Liver (tissue), 3 donors: ENCODE measurements at regions not wholly inside any gene's neighbourhood (a gene's known extent, or its start where the extent isn't known, plus 50 kb on each side); places are given as distances from the start of the nearest gene placed in this dataset.

ENCODE experiments used
- ATF3 ChIP-seq: IDR thresholded peaks from 2 replicates; pipeline ENCODE4 v1.6.1; 2016; ENCODE audit warnings: antibody characterized with exemption
- CTCF ChIP-seq: fragments of 150-350 bp; IDR thresholded peaks from 2 replicates; pipeline ENCODE4 v1.5.1; 2017; ENCODE audit warnings: improper control_type of control experiment, low read depth, low read length; ENCODE audit not compliant: missing input control
- GABPA ChIP-seq, 2 donors: IDR thresholded peaks in 1 of 2; conservative IDR thresholded peaks in 1 of 2; 2 replicates each; pipeline ENCODE4 v1.6.1; 2016; ENCODE audit warnings: antibody characterized with exemption in 2 of 2, mild to moderate bottlenecking in 1 of 2, moderate library complexity in 1 of 2
- JUND ChIP-seq, 2 donors: IDR thresholded peaks; 2 replicates each; pipeline ENCODE4 v1.6.1; 2016; ENCODE audit warnings: antibody characterized with exemption in 2 of 2
- MAX ChIP-seq: IDR thresholded peaks from 2 replicates; pipeline ENCODE4 v1.6.1; 2016; ENCODE audit warnings: antibody characterized with exemption
- NR2F2 ChIP-seq: IDR thresholded peaks from 2 replicates; pipeline ENCODE4 v1.6.1; 2016; ENCODE audit warnings: antibody characterized with exemption
- RAD21 ChIP-seq, 2 donors: IDR thresholded peaks; 2 replicates each; pipeline ENCODE4 v1.6.1; 2016; ENCODE audit warnings: antibody characterized with exemption in 2 of 2, mild to moderate bottlenecking in 2 of 2
- REST ChIP-seq: IDR thresholded peaks from 2 replicates; pipeline ENCODE4 v1.6.1; 2016; ENCODE audit warnings: antibody characterized with exemption, mild to moderate bottlenecking
- RXRA ChIP-seq, 2 donors: IDR thresholded peaks; 2 replicates each; pipeline ENCODE4 v1.6.1; 2017 to 2018; ENCODE audit warnings: antibody characterized with exemption in 2 of 2, mild to moderate bottlenecking in 1 of 2
- TAF1 ChIP-seq: conservative IDR thresholded peaks from 2 replicates; pipeline ENCODE4 v1.6.1; 2016; ENCODE audit warnings: antibody characterized with exemption, mild to moderate bottlenecking
- YY1 ChIP-seq: IDR thresholded peaks from 2 replicates; pipeline ENCODE4 v1.6.1; 2016; ENCODE audit warnings: antibody characterized with exemption, mild to moderate bottlenecking
- ZBTB33 ChIP-seq: IDR thresholded peaks from 2 replicates; pipeline ENCODE4 v1.6.1; 2016; ENCODE audit warnings: antibody characterized with exemption
- donor health status: healthy.
- donor health status: healthy.

GRCh38 chr1:240709676-240710075, 97.7 kb upstream of the GREM2 start:
- TF ChIP-seq ATF3 (no peak), CTCF (no peak), MAX (no peak), REST (no peak), ZBTB33 (no peak), JUND (IDR thresholded peaks at IDR 0.05) (no peak), GABPA (IDR thresholded peaks at IDR 0.05 in 1 of 2, conservative IDR thresholded peaks at IDR 0.05 in 1 of 2) (no peak), YY1 (no peak), NR2F2 (no peak), RAD21 (IDR thresholded peaks at IDR 0.05) (no peak), TAF1 (no peak), RXRA (IDR thresholded peaks at IDR 0.05) (no peak)
